ENCODE measurements at regions not wholly inside any gene's neighbourhood (a gene's known extent, or its start where the extent isn't known, plus 50 kb on each side); places are given as distances from the start of the nearest gene placed in this dataset.
"Not testable (repeated sequence)": the region's sequence is repeated elsewhere in the genome, so short reads cannot be mapped to it uniquely, and the experiment has no call there.

DNA sequence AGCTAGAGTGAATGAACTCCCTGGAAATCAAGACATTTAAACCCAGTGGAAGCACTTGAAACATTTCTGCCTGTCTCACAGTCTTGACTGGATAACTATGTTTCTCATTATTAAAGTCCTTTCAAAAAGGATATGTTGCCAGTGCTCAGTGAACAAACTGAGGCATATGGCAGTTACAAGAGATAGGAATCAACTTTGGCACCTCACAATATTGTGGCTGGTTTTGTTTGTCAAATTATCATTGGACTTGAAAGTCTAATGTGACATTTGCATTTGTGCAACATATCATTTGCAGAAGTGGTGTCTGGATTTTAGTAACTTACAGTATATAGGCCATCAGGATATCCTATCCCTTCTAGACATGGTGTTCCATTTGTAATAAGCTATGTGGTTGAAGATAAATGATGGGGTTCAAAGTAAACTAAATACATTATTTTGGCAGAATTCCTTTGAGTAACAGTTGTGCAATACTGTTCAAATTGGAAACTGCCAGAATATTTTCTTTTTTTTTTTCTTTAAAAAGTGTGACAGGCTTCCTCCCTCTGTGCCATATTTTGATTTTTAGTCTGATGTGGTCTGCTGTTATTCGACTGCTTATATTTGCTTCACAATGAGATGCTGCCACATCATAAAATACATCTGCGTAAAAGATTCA, 927.7 kb downstream of the FLRT2 start:
- no peak for FAIRE-seq

DNA sequence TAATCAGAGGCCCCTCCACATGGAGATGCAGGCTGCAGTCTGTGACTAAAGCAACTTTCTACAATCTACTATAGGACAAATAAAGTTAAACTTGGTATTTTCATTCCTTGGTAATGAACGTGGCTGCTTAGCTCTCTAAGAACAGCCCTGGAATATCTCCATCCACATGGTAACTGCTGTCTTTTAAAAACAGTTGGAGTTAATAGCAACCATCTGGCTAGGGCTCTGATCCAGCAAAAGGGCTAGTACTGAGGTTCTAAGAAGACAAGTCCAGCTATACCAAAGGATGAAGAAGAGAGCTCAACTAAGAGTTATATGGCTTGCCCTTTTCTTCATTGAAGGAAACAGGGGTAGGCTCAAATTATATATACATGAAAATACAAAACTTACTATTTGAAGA, 920.1 kb downstream of the FLRT2 start:
- no peak for FAIRE-seq

DNA sequence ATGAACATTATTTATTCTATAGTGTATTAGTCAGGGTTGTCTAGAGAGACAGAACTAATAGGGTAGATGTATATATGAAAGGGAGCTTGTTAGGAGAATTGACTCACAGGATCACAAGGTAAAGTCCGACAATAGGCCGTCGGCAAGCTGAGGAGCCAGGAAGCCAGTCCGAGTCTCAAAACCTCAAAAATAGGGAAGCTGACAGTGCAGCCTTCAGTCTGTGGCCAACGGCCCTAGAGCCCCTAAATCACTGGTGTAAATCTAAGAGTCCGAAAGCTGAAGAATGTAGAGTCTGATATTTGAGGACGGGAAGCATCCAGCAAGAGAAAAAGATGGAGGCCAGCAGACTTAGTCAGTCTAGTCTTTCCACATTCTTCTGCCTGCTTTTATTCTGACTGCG, 912.2 kb downstream of the FLRT2 start:
- FAIRE-seq = no peak

DNA sequence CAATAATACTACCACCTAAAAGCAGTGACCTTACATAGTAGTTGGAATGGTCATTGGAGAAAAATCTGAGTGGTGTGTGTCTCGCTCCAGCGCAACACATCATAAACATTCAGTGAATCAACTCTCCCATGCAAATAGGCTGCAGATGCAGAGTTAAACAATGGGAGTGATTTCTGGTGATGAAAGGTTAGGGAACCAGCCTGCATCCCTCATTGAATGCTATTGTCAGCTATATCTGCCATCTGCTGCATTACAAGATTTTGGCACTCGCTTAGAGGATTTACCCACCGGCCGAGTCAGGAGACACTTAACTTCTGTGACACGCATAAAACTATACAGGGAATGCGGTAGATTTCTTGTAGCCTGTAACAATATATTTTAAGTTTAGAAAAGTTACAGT, 900.9 kb downstream of the FLRT2 start:
- FAIRE-seq = no peak

DNA sequence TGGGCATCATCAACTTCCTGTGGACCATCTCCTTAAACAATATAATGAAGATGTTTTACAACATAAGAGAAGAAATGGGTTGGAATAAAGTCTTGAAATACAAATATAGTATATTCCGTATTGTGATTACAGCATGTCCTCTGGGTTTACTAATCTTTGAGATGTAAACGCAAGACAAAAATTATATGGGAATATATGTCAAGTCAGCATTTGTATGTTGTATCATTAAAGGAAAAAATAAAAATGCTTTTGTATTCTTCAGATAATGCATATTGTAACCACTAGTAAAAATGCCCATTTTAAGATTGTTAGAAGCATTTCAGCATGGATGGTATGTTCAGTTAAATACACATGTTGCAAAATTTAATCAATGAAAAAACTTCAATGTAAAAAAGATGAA, 893.3 kb downstream of the FLRT2 start:
- no peak for FAIRE-seq

DNA sequence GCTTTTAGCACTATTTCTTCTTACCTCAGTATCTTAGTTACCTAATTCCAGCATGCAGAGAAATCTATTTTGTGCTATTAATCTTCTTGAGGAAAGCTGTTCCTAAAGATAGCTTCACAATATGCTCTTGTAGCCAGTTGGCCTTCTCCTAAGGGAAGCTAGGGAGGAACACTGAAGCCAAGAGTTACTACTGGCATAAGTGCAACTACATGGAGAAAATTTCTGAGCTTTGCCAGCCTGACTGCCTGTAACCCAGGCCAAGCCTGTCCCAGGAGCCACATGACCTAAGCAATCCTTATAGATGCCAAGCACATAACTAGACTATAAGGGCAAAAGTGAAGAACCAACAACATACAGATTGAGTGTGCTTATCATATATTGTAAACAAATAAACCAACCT, 890.2 kb downstream of the FLRT2 start:
- FAIRE-seq = no peak

DNA sequence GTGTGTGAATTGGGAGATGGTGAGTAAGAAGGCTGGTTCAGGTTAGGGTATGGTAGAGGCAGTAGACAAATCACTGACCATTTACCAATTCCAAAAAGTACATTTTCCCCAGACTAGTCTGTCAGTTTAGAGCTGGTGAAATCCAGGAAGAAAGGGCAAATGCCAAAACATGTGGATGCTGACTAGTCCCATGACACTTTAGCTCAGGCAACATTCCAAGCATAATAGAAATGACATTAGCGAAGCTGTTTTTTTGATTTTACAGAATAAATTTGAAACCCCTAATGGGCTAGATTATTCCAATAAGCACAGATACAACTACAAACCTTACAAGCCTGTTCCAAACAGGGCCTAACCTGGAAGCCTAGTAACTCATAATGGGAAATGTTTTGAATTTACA, 884.2 kb downstream of the FLRT2 start:
- no peak for FAIRE-seq

DNA sequence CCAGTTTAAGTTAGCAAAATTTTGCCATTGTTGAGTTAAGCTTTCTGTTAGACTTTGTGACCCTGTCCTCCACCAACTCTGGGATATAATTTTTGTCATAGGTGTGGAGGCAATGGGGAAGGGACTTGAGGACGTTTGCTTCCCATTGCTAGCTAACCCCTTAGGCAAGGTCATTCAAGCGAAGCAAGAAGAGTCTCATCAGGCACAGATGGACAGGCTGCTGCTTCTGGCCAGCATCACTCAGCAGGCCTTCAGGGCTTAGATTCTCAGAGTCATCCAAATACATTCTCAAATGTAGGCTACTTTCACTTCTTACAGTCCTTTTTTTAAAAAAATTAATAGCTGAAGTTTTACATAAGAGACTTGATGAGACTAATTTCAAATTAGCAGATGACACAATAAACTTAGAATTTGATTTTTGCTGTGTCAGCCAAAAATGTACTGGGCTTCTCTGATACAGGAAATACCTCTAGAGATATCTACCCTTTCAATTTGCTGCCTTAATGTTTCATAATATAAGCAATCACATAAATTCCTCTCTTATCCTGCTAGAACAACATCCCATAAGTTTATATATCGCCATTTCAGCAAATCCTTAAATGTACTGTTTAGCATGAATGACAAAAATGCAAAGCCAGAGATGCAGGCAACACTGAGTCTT, 875.2 kb downstream of the FLRT2 start:
- FAIRE-seq = no peak

DNA sequence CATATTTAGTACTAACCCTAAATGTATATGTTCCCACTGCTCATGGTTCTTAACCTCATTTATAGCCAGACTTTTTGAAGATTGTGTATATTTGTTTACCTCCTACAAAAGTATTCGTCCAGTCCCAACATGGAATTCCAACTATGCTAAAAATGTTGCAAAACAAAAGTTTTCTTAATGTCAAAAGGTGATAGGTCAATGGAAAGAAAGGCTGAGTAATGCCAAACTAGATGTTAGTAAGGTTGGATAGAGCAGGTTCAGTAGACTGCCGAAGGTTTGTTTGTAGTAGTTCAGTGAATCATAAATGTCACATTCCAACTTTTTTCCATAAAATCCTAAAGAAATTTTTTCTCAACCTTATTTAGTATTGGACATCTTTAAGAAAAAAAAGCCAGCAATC, 874.5 kb downstream of the FLRT2 start:
- FAIRE-seq = no peak

DNA sequence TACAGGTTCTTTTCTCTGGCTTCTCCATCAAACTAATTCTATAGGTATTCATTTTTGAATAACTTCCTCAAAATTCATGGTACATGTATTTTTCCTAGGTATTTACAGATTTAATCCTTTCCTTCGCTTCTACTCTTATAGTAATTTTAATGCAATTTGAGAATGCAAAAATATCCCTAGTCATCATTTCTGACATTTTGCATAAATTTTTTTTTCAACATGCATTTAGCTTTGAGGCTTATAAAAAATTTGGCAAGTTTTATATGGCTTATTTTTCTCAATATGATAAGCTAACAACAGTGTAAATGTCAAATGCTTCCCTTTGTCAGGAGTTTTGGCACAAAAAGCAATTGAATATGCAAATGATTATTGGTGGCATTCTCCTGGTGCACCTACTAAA, 872.6 kb downstream of the FLRT2 start:
- no peak for FAIRE-seq

DNA sequence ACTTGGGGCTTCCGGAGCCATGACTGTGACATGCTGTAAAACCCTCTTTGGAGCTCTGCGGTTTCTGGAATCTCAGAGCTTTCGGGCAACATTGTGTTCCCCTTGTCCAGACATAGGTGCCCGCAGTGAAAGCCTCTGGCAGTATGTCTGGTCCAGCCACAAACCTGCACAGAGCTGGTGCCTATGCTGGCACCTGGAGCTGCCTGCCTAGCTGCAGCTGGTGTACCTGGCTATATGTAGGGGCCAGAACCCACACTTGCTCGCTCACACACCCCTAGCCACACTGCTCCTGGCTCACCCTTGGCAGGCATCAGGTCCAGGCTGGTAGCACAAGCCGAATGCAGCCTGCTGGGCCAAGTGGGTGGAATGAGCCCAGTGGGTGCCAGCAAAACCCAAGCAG, 861.1 kb downstream of the FLRT2 start:
- FAIRE-seq = no peak

DNA sequence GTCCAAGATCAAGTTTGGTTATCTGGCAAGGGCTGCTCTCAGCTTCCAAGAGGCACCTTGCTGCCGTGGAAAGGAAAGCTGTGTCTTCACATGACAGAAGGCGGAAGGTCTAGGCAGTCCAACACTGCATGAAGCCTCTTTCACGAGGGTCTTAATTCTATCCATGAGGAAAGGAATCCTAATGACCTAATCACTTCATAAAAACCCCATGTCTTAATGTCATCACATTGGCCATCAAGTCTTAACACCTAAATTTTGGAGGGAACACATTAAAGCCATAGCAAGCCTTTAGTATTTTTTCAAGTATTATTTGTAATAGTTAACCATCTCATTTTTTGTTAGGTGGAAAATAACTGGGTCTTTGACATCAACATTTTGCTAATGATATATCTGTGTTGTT, 858.3 kb downstream of the FLRT2 start:
- no peak for FAIRE-seq

DNA sequence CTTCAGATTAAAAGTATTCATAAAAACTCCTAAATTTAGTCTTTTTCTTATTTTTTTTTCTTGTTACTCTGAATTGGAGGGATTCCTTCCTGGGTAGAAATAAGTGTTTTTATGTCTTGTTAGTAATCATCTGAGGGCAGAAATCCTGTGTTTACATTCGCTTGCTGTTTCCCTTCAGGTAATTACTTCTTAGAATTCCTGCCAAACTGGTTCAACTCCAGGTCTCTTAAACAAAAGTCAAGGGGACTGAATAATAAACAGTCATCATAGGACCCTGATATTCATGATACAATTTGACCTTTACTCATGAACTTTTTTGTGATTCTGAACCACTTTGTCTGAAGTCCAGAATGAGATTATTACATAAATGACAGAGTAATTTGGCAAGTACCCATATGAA, 843.9 kb downstream of the FLRT2 start:
- FAIRE-seq = no peak

DNA sequence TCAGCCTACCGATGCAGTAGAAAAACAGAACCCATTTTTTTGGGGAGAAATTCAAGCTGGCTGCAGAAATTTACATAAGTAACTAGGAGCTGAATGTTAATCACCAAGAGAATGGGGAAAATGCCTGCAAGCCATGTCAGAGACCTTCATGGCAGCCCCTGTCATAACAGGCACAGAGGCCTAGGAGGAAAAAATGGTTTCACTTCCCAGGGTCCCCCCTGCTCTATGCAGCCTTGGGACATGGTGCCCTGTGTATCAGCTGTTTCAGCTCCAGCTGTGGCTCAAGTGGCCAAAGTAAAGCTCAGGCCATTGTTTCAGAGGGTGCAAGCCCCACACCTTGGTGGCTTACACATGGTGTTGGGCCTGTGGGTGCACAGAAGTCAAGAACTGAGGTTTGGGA, 842.5 kb downstream of the FLRT2 start:
- no peak for FAIRE-seq

DNA sequence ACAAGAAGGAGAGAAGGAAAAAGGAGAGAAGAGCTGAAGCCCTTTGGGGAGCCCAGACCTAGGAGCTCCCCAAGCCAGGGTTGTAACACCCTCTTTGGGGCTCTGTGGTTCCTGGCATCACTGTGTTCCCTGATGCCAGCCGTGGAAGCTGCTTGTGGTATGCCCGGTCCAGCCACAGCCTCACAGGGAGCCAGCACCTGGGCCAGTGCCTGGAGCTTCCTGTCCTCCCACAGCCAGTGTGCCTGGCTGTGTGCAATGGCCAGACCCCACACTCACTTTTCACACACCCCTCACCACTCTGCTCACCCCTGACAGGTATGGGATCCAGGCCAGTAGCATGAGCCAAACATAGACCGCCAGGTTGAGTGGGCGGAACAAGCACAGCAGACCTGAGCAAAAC, 834.7 kb downstream of the FLRT2 start:
- FAIRE-seq = no peak

DNA sequence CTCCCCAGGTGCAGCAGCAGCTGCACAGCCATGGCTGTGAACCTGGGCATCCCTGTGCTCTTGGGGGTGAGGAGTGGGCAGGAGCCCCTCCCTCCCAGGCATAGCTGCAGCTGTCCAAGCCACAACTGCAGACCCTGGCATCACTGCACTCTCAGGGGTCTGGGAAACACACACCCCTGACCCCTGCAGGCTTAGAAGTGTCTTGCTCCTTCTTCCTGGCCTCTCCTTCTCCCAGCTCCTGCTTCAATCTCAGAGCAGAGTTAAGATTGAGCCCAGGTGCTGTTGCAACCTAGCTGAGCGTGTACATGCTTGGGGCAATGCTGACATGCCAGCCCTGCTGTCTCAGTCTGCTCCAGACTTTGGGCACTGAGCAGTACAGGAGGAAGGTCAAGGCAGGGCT, 833.6 kb downstream of the FLRT2 start:
- no peak for FAIRE-seq

DNA sequence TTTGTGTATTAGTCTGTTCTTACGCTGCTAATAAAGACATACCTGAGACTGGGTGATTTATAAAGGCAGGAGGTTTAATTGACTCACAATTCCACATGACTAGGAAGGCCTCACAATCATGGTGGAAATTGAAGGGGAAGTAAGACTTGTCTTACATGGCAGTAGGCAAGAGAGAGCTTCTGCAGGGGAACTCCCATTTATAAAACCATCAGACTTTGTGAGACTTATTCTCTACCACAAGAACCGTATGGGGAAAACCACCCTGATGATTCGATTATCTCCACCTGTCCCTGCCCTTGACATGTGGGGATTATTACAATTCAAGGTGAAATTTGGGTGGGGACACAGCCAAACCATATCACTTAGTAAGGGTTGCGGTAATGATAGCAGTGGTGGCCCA, 833.1 kb downstream of the FLRT2 start:
- FAIRE-seq = no peak

DNA sequence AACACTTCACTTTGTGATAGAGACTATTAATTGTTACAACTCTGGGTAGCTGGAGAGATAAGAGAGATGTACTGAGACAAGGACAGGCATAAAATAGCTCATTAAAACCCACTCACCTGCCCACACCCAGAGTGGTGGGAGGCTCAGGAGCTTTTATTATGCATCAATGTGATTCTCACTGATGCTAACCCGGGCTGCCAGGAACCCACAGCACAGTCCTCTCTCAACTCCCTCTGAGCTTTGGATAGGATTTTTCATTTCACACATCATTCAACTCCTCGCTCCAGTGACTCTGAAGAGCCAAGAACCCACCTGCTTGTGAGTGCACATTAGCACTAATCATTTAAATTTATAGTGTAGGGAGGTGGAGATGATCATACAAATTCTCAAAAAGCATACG, 827.9 kb downstream of the FLRT2 start:
- no peak for FAIRE-seq

DNA sequence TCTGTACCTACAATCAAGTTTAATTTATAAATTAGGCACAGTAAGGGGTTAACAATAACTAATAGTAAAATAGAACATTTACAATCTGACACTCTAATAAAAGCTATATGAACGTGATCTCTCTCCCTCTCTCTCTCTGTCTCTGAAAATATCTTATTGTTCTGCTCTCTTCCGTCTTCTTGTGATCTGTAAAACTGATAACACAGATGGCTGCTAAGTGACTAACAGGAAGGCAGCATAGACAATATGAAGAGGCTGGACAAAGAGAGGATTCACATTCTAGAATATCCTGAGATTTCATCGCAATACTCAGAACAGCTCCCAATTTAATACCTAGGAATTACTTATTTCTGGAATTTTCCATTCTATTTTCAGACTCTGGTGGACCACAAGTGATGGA, 827.2 kb downstream of the FLRT2 start:
- no peak for FAIRE-seq

DNA sequence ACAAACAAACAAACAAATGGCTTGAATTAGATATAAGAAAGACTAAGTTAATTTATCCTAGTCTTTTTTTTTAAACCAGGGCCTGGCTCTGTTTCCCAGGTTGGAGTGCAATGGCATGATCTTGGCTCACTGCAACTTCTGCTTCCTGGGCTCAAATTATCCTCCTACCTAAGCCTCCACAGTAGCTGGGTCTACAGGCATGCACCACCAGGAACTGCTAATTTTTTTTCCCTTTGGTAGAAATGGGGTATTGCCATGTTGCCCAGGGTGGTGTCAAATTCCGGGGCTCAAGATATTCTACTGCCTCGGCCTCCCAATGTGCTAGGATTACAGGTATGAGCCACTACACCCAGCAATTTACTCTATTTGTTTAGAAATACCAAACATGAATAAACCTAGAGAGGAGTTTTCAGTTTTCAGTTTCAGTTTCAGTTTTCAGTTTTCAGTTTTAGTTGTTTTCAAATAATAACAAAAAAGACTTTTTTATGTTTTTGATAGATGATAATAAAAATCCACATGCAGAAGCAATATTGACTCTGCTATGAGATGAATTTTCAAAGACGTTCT, 817.0 kb downstream of the FLRT2 start:
- no peak for FAIRE-seq

DNA sequence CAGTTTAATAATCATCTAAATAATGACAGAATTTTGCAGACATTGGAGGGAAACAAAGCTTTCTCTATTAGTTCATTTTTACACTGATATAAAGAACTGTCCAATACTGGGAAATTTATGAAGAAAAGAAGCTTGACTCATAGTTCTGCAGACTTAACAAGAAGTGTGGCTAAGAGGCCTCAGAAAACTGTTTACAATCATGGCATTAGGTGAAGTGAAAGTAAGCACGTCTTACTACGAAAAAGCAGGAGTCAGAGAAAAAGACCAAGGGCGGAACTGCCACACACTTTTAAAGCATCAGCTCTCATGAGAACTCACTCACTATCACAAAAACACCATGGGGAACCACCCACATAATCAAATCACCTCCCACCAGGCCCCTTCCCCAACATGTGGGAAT, 804.4 kb downstream of the FLRT2 start:
- FAIRE-seq = no peak

DNA sequence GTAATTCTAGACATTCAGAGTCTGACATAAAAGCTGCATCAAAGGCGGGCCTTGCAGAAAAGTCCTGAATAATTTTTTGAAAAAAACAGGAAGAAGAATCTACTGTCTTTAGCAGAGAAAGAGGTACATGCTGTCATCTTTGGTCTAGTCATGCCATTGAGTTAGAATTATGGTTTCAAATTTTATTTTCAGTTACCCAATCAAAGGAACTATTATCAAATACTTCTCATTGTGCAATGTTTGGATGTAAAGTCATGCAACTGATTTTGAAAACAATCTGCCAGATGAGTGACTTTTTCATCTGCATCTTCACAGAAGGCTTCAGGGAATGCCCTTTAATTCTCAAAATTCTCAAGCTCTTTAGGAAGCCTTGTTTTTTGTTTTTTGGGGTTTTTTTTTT, 803.5 kb downstream of the FLRT2 start:
- FAIRE-seq = no peak

DNA sequence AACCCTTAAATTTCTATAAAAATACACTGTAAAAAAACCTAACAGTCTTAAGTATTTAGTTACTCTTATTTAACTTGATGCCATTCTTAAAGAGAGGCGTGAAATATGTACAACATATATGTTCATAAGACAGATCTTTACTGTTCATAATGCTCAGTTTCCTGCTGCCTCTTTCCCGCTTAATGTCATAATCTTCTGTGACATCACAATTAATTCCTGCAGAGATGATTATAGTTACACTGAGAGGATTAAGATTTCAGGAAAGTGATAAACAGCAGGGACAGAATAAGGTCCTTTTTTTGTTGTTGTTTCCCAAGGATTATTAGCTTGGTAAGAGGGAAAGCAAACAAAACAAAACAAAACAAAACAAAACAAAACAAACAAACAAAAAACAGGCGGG, 801.4 kb downstream of the FLRT2 start:
- FAIRE-seq = no peak

DNA sequence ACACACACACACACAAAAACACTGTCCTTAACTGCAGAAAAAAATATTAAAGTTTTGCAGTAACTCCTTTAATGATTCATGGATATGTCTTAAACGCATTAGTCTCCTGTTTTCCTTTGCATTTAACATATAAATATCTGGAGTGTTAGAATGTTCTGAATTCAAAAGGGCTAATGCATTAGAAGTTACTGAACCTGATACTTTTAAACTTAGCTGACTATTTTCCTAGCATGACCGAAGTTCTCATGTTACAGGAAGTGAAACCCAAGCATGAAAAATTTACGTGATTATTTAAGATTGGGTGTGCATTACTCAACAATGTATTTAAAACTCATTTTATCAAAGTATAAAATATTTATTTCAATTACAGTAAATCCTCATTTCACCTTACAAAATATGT, 791.2 kb downstream of the FLRT2 start:
- FAIRE-seq = no peak

DNA sequence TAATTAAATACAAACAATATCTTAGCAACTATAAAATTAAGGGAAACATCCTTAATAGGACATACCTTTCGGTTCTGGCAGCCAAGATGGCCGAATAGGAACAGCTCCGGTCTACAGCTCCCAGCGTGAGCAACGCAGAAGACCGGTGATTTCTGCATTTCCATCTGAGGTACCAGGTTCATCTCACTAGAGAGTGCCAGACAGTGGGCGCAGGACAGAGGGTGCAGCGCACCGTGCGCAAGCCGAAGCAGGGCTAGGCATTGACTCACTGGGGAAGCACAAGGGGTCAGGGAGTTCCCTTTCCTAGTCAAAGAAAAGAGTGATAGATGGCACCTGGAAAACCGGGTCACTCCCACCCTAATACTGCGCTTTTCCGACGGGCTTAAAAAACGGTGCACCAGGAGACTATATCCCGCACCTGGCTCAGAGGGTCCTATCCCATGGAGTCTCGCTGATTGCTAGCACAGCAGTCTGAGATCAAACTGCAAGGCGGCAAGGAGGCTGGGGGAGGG, 782.3 kb downstream of the FLRT2 start:
- FAIRE-seq = not testable (repeated sequence)
